HG03103 (cell line): ENCODE measurements at regions not wholly inside any gene's neighbourhood (a gene's known extent, or its start where the extent isn't known, plus 50 kb on each side); places are given as distances from the start of the nearest gene placed in this dataset.

Experiments
- ATAC-seq: cut with Tn5 transposase; IDR thresholded peaks from one replicate; pipeline ENCODE4 v1.9.1; 2021; ENCODE audit warnings: low read depth; ENCODE audit not compliant: unreplicated experiment

- no peak for ATAC-seq
Measured at GRCh38 chr7:41756650-41757182, 53.8 kb upstream of the INHBA start.

DNA sequence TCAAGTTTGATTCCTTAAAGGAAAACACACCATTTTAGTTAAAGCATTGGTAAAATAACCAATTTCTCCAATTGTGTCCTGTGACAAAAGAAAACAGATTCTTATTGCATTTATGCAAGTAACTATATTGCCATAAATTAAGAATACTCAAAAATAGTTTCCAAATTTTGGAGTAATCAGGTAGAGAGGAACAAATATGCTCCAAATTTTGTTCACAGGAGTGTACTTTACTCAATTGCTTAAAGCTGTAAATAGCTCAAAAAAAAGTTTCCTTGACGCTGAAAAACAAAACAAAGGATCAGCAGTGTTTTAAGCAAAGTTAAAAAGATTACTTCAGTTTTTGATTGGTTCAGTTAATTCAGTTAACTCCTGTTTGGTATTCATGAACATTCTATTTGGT, 52.2 kb upstream of the INHBA start:
- ATAC-seq: no peak

- no peak for ATAC-seq
Measured at GRCh38 chr7:41754046-41754445, 51.2 kb upstream of the INHBA start.
